Adipocyte (in vitro differentiated cells): ENCODE measurements at regions not wholly inside any gene's neighbourhood (a gene's known extent, or its start where the extent isn't known, plus 50 kb on each side); places are given as distances from the start of the nearest gene placed in this dataset.

Source experiments
- DNase-seq: peaks from one replicate; pipeline ENCODE4 v3.0.0-alpha.2; 2015; ENCODE audit warnings: low read depth
- H3K27me3 ChIP-seq: replicated peaks from 2 replicates; pipeline ENCODE4 v1.7.0; 2013; ENCODE audit warnings: mild to moderate bottlenecking, low read length, moderate library complexity; ENCODE audit not compliant: control insufficient read depth, insufficient read depth
- H3K36me3 ChIP-seq: 2 replicates; pipeline ENCODE4 v1.7.0; 2013; ENCODE audit warnings: low read length, mild to moderate bottlenecking, moderate library complexity; ENCODE audit not compliant: control insufficient read depth, insufficient read depth, severe bottlenecking
- H3K4me1 ChIP-seq: 2 replicates; pipeline ENCODE4 v1.7.0; 2013; ENCODE audit warnings: mild to moderate bottlenecking, low read length, moderate library complexity; ENCODE audit not compliant: control insufficient read depth, insufficient read depth
- H3K4me3 ChIP-seq: 2 replicates; pipeline ENCODE4 v1.7.0; 2013; ENCODE audit warnings: mild to moderate bottlenecking, low read length, moderate library complexity
- H3K9ac ChIP-seq: 2 replicates; pipeline ENCODE4 v1.7.0; 2013; ENCODE audit warnings: mild to moderate bottlenecking, low read length, moderate library complexity
- H3K9me3 ChIP-seq: 2 replicates; pipeline ENCODE4 v1.7.0; 2013; ENCODE audit warnings: mild to moderate bottlenecking, low read length, moderate library complexity; ENCODE audit not compliant: control insufficient read depth

DNA sequence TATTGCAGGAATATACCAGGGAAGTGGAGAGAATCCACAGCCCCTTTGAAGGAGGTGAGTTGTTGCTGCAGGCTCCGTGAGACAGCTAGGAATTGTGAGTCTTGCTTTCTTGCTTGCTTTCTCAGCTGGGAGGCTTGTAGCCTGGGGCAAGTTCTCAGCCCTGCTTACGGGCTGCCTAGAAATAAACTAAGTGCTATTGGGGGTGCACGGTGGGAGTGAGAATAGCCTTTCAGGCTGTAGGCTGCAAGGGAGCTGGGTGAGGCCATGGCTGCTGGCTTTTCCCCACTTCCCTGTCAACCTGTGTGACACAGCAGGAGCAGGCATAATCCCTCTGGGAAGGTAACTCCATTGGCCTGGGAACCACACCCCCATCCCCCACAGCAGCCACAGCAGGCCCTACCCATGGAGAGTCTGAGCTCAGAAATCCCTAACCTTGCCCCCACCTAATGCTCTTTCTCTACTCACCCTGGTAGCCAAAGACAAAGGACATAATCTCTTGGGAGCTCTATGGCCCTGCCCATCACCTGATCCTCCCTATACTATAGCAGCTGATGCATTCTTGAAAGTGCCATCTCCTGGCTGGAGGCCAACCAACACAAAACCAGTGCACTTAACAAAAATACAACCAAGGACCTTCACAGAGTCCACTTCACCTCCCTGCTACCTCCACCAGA, 113.0 kb downstream of the MMRN1 start:
- Histone ChIP-seq H3K36me3 (no peaks in the 10 kb centered on the region), H3K9me3 (no peaks in the 10 kb centered on the region), H3K27me3 (no peaks in the 10 kb centered on the region), H3K9ac (no peak overlapping the region), H3K4me1 (no peaks in the 10 kb centered on the region), H3K4me3 (no peak overlapping the region)
- DNase-seq = no peak

DNA sequence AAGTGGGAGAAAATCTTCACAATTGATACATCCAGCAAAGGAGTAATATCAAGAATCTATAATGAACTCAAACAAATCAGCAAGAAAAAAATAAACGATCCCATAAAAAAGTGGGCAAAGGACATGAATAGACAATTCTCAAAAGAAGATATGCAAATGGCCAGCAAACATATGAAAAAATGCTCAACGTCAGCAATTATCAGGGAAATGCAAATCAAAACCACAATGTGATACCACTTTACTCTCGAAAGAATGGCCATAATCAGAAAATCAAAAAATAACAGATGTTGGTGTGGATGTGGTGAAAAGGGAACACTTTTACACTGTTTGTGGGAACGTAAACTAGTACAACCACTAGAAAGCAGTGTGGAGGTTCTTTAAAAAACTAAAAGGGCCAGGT, 114.3 kb upstream of the CCSER1 start:
- Histone ChIP-seq H3K9ac (no peak overlapping the region), H3K4me1 (no peaks in the 10 kb centered on the region), H3K36me3 (no peaks in the 10 kb centered on the region), H3K4me3 (no peak overlapping the region), H3K9me3 (peaks cover 4% of the 10 kb centered on the region), H3K27me3 (no peaks in the 10 kb centered on the region)
- no peak for DNase-seq

DNA sequence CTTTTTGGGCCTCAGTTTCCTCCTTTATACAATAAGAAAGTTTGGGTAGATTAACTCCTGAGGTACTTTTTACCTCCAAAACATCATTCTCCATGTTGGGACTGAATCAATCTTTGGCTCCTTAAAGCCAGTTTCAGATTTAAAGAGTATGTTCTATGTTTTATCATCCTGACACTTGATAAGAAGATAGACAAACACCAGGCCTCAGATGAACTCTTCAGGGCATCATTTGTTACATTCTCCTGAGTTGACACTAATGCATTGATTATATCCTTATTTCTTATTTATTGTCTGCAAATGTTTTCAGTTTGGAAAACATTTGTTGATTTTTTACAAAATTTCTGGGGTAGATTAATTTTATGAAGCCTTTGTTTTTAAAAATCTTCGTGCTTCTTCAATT, 102.7 kb upstream of the CCSER1 start:
- peaks cover 5% of the 10 kb centered on the region for H3K4me1 ChIP-seq
- H3K9me3 ChIP-seq = no peaks in the 10 kb centered on the region
- H3K27me3 ChIP-seq = no peaks in the 10 kb centered on the region
- H3K4me3 ChIP-seq = no peak overlapping the region
- DNase-seq = no peak
- no peaks in the 10 kb centered on the region for H3K36me3 ChIP-seq
- no peak overlapping the region for H3K9ac ChIP-seq

DNA sequence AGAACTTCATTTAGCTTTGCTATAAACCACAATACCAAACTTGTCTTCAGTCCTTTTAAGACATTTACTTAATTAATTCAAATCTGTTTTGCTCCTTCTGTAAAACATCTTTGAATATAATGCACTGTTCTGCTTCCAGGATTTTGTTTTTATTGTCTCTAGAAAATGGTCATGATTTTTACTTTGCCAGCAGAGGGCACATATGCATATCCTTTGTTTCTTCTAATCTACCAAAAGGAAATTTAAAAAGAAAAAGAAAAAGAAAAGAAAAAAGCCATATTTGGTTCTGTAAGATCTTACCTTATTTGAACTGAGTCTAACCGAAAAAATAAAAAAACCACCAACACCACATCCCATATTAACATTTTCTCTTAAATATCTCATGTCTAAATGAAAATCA, 101.9 kb upstream of the CCSER1 start:
- Histone ChIP-seq H3K9me3 (no peaks in the 10 kb centered on the region), H3K4me3 (no peak overlapping the region), H3K9ac (no peak overlapping the region), H3K27me3 (no peaks in the 10 kb centered on the region), H3K4me1 (peaks cover 5% of the 10 kb centered on the region), H3K36me3 (no peaks in the 10 kb centered on the region)
- peak; percentile 53 for DNase-seq

DNA sequence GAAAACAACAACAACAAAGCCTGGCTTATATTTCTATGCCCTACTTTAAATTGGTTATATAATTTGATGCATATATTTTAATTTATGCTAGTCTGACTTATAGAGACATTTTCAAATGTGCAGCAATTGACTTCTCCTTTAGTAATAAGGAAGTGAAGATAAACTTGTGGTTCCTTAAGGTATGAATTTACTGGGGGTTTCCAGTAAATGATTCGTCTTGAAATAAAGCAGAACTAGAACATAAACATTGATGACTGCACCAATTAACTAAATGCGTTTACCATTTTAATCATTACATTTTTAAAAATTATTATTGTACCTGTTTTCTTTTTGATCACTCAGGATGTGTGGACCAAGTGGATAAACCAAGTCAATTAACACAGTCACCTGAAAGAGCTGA, 99.6 kb upstream of the CCSER1 start:
- Histone ChIP-seq H3K36me3 (no peaks in the 10 kb centered on the region), H3K27me3 (no peaks in the 10 kb centered on the region), H3K9ac (no peak overlapping the region), H3K4me1 (peaks cover 5% of the 10 kb centered on the region), H3K4me3 (no peak overlapping the region), H3K9me3 (no peaks in the 10 kb centered on the region)
- DNase-seq = no peak

DNA sequence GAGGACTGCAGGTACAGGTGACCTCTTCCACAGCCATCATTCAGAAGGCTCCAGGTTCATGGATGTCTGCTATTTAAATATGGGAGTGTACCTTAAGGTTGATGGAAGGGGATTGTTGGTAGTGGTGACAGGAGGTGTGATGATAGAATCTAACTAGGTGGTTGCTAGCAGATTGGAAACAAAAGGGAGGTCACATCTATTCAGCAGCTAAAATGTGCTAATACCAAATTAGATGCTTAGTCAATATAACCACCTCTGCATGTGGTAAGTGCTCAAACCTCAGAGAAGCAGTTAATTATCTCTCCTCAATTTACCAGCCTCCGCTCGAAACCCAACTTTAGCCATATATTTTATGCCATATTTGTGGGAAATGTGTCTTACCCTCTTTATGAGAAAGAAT, 98.7 kb upstream of the CCSER1 start:
- no peak overlapping the region for H3K4me3 ChIP-seq

DNA sequence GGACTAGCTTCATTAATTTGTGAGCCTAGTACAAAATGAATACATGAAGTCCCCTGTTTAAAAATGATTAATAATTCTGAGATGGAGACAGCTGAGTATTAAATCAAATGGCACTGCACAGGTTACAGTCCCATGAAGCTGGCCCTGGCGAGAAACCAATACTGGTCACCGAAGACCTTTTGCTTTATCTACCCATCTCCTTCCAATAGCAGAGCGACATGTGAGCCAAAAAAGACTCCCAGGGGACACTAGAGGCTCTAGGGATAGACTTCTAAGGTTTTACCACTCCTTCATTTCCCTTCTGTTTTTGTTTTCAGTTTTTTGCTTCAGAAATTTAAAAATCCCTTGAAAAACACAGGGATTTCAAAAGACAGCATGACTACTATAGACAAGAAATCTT, 97.0 kb upstream of the CCSER1 start:
- Histone ChIP-seq H3K36me3 (no peaks in the 10 kb centered on the region), H3K27me3 (no peaks in the 10 kb centered on the region), H3K9ac (no peak overlapping the region), H3K9me3 (no peaks in the 10 kb centered on the region), H3K4me3 (no peak overlapping the region), H3K4me1 (no peaks in the 10 kb centered on the region)
- no peak for DNase-seq

More for the DNA sequence above, 98.7 kb upstream of the CCSER1 start:
- no peaks in the 10 kb centered on the region for H3K27me3 ChIP-seq
- H3K9me3 ChIP-seq = no peaks in the 10 kb centered on the region
- H3K9ac ChIP-seq = no peak overlapping the region
- H3K4me1 ChIP-seq = no peaks in the 10 kb centered on the region
- H3K36me3 ChIP-seq = no peaks in the 10 kb centered on the region
- DNase-seq = no peak

DNA sequence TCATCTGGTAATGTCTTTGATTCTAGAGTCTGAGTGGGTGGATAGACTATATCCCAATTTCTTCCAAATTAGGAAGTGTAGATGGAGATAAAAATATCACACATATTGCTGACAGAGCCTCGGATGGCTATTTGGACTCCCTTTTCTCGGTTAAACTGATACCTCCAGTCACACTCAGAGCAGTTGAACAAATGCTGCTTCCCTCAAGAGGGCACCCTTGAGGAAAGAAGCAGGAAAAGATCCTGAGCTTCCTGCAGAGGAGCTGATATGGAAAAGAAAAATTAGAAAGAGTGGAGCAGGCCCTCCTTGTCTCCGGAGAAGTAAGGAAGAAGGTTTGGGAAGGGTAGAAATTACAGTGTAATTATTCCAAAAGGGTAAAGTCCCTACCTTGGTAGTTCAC, 96.2 kb upstream of the CCSER1 start:
- no peaks in the 10 kb centered on the region for H3K4me1 ChIP-seq
- DNase-seq = no peak
- H3K36me3 ChIP-seq = no peaks in the 10 kb centered on the region
- no peaks in the 10 kb centered on the region for H3K9me3 ChIP-seq
- H3K9ac ChIP-seq = no peak overlapping the region
- H3K4me3 ChIP-seq = no peak overlapping the region
- H3K27me3 ChIP-seq = no peaks in the 10 kb centered on the region

DNA sequence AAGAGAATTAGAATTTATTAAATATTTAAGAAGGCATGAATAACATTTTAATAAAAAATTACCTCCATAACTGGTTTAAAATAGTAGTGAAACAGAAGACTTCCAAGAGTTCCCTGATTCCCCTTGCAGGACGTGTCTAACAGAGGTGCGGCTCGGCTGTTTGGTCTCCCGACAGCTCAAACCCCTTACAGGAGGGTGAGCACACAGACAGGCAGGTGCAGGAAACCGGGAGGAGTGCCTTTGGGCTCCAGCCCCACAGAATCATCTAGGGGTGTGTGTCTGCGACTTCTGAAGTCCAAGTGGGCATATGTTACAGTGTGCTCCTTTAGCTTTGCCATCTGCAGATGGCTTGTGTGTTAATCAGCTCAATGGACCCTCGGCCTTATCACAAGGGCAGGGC, 88.1 kb upstream of the CCSER1 start:
- H3K9me3 ChIP-seq = no peaks in the 10 kb centered on the region
- H3K9ac ChIP-seq = no peak overlapping the region
- DNase-seq = no peak
- H3K27me3 ChIP-seq = no peaks in the 10 kb centered on the region
- H3K4me3 ChIP-seq = no peak overlapping the region
- H3K36me3 ChIP-seq = no peaks in the 10 kb centered on the region
- no peaks in the 10 kb centered on the region for H3K4me1 ChIP-seq

DNA sequence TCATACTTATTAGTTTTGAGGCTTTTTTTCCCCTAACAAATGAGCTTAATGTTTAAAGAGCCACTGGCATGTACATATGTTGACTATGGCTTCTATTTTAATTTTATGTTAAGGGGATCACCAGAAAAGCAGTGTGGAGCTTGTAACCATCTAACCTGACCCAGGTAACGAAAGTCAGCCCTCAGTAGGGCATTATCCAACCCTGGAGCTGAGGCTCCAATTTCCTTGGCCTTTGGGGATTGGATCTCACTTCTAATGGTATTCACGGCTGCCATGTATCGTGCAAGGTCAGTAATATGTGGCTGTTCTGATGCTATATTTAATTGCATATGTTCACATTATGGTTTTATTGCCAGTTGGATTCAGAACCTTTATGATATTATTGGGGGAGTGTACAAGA, 75.2 kb upstream of the CCSER1 start:
- Histone ChIP-seq H3K27me3 (no peaks in the 10 kb centered on the region), H3K4me1 (no peaks in the 10 kb centered on the region), H3K9me3 (no peaks in the 10 kb centered on the region), H3K36me3 (no peaks in the 10 kb centered on the region), H3K9ac (no peak overlapping the region), H3K4me3 (no peak overlapping the region)
- no peak for DNase-seq

DNA sequence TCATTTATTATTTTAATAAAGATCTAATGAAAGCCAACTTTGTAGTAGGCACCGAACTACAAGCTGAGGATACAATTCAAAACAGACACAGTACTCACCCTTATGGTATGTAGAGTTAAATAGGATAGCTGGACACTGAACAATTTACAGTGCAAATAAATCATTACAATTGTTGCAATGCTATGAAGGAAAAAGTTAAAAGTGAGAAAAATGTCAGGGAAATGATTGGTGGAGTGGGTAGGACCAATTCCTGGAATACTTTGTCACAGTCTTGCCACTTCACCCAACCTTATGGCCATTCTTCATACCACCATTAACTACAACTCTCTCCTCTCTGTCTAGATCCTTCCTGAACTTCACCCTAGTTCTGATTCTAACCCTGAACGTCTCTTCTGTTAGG, 70.1 kb upstream of the CCSER1 start:
- no peak for DNase-seq
- H3K4me3 ChIP-seq = no peak overlapping the region
- no peaks in the 10 kb centered on the region for H3K4me1 ChIP-seq
- no peaks in the 10 kb centered on the region for H3K27me3 ChIP-seq
- no peaks in the 10 kb centered on the region for H3K9me3 ChIP-seq
- H3K36me3 ChIP-seq = no peaks in the 10 kb centered on the region
- no peak overlapping the region for H3K9ac ChIP-seq

DNA sequence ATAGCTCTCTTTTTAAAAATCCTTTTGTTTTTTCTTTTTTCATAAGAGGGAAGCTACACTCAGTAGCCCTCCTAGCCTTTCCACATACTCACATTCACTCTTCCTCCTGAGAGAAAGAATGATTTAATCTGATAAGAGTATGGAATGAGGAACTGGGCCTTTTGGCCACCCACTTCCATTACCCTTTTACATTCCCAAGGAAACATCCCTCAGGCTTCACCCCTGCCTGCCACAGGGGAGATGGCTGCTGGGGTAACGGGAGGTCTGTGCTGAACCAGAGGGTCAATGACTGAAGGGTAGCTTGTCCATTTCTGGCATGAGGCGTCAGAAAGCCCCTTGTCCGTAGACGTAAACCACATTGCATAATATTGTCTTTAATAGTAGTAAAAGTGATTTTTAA, 67.2 kb upstream of the CCSER1 start:
- Histone ChIP-seq H3K9me3 (no peaks in the 10 kb centered on the region), H3K9ac (no peak overlapping the region), H3K4me3 (no peak overlapping the region), H3K4me1 (no peaks in the 10 kb centered on the region), H3K36me3 (no peaks in the 10 kb centered on the region), H3K27me3 (no peaks in the 10 kb centered on the region)
- DNase-seq = no peak
